HCT116 (cell line): ENCODE measurements at regions not wholly inside any gene's neighbourhood (a gene's known extent, or its start where the extent isn't known, plus 50 kb on each side); places are given as distances from the start of the nearest gene placed in this dataset.
"Not testable (repeated sequence)": the region's sequence is repeated elsewhere in the genome, so short reads cannot be mapped to it uniquely, and the experiment has no call there.

ENCODE experiments used
- ATAC-seq: fragments of 200-7000 bp; cut with Tn5 transposase; 2 replicates; pipeline ENCODE4 v1.9.1; 2020; ENCODE audit warnings: mild to moderate bottlenecking, moderate library complexity
- BruUV-seq: library from RNA; stranded (reverse); fragments of 400-500 nt; replicated peaks from 2 replicates; lab custom pipeline; 2021; lab: Mats Ljungman, UMichigan
- CTCF ChIA-PET: fragments of 300-600 bp; sonication (Branson Sonifier 250); formaldehyde crosslinking; loops from one replicate; lab custom pipeline; 2021; ENCODE audit warnings: antibody characterized with exemption; lab: Charles Lee
- POLR2A ChIA-PET: fragments of 300-600, 350-600 bp; sonication (Branson Sonifier 250); formaldehyde crosslinking; loops from one replicate; lab custom pipeline; 2021; ENCODE audit warnings: antibody characterized with exemption; lab: Charles Lee
- RAD21 ChIA-PET, 2 experiments: fragments of 300-600 bp; sonication (Branson Sonifier 250); formaldehyde crosslinking; loops; one replicate each; lab custom pipeline; 2023; ENCODE audit warnings: low total read pairs in 2 of 2; ENCODE audit not compliant: uncharacterized antibody in 2 of 2, unreplicated experiment in 2 of 2, low non-redundant PET in 1 of 2; lab: Charles Lee
- DNase-seq: peaks from one replicate; pipeline ENCODE4 v3.0.0-alpha.2; 2010; ENCODE audit warnings: low read depth, low spot score
- H2AFZ ChIP-seq: fragments of 200-600 bp; shearing (Covaris generic), sonication (generic); 2 replicates; pipeline ENCODE4 v1.6.1; 2017; ENCODE audit warnings: low read depth, mixed run types, mixed read lengths, antibody characterized with exemption, low read length; ENCODE audit not compliant: poor library complexity, severe bottlenecking
- H3K27ac ChIP-seq: 2 replicates; pipeline ENCODE4 v1.5.1; 2012; ENCODE audit warnings: low read depth, low read length
- H3K27me3 ChIP-seq: fragments of 200-600 bp; sonication (generic); 2 replicates; pipeline ENCODE4 v1.6.1; 2016; ENCODE audit warnings: mixed run types, low read length, mixed read lengths; ENCODE audit not compliant: insufficient read depth
- H3K36me3 ChIP-seq, 2 experiments: fragments of 200-500 bp in 1 of 2; fragments of 200-600 bp in 1 of 2; sonication (Bioruptor generic) in 1 of 2; sonication (generic) in 1 of 2; 2 replicates each; pipeline versions ENCODE4 v1.5.1 to v1.6.1; 2014 to 2016; ENCODE audit warnings: low read length in 2 of 2, inconsistent platforms in 1 of 2, mixed read lengths in 1 of 2, mixed run types in 1 of 2; ENCODE audit not compliant: insufficient read depth in 2 of 2, control insufficient read depth in 1 of 2
- H3K4me1 ChIP-seq, 2 experiments: fragments of 200-600 bp in 1 of 2; sonication (generic) in 1 of 2; 2 replicates each; pipeline versions ENCODE4 v1.5.1 to v1.6.1; 2012 to 2017; ENCODE audit warnings: low read length in 2 of 2, inconsistent platforms in 1 of 2, mild to moderate bottlenecking in 1 of 2, mixed read lengths in 1 of 2, mixed run types in 1 of 2, moderate library complexity in 1 of 2; ENCODE audit not compliant: insufficient read depth in 2 of 2, control insufficient read depth in 1 of 2
- H3K4me2 ChIP-seq: fragments of 200-600 bp; sonication (generic); 2 replicates; pipeline ENCODE4 v1.6.1; 2017; ENCODE audit warnings: mixed run types, low read length, mixed read lengths
- H3K4me3 ChIP-seq, 2 experiments: fragments of 200-600 bp in 1 of 2; sonication (generic) in 1 of 2; replicated peaks in 1 of 2; 2 replicates each; pipeline ENCODE4 v1.5.1; 2011 to 2016; ENCODE audit warnings: low read length in 2 of 2, control low read depth in 1 of 2, low read depth in 1 of 2, mild to moderate bottlenecking in 1 of 2, mixed read lengths in 1 of 2, mixed run types in 1 of 2
- H3K79me2 ChIP-seq: fragments of 200-600 bp; sonication (generic); 2 replicates; pipeline ENCODE4 v1.6.1; 2017; ENCODE audit warnings: mild to moderate bottlenecking, mixed run types, low read length, moderate library complexity, mixed read lengths; ENCODE audit not compliant: insufficient read depth
- H3K9ac ChIP-seq: fragments of 200-600 bp; sonication (generic); 2 replicates; pipeline ENCODE4 v1.6.1; 2016; ENCODE audit warnings: low read length, mixed read lengths
- H3K9me2 ChIP-seq: fragments of 200-600 bp; sonication (generic), shearing (Covaris generic); 2 replicates; pipeline ENCODE4 v1.6.1; 2017; ENCODE audit warnings: mixed run types, mild to moderate bottlenecking, moderate library complexity; ENCODE audit not compliant: insufficient read depth
- H3K9me3 ChIP-seq, 2 experiments: fragments of 200-500 bp in 1 of 2; fragments of 200-600 bp in 1 of 2; sonication (Bioruptor generic) in 1 of 2; sonication (generic) in 1 of 2; 2 replicates each; pipeline ENCODE4 v1.6.1; 2014 to 2017; ENCODE audit warnings: low read length in 2 of 2, mixed read lengths in 2 of 2, inconsistent platforms in 1 of 2, low read depth in 1 of 2, mild to moderate bottlenecking in 1 of 2, mixed run types in 1 of 2, moderate library complexity in 1 of 2; ENCODE audit not compliant: control insufficient read depth in 1 of 2, insufficient read depth in 1 of 2
- H4K20me1 ChIP-seq: fragments of 200-600 bp; sonication (generic), shearing (Covaris generic); 2 replicates; pipeline ENCODE4 v1.6.1; 2017; ENCODE audit warnings: mixed run types, mild to moderate bottlenecking, moderate library complexity; ENCODE audit not compliant: insufficient read depth
- CTCF ChIP-seq, 3 experiments: fragments of 200-600 bp in 1 of 3; sonication (generic) in 1 of 3; IDR thresholded peaks in 2 of 3; conservative IDR thresholded peaks in 1 of 3; 2 replicates each; pipeline ENCODE4 v1.5.1; 2012 to 2017; ENCODE audit warnings: low read depth in 2 of 3, low read length in 2 of 3, antibody characterized with exemption in 1 of 3, borderline replicate concordance in 1 of 3, control low read depth in 1 of 3, mild to moderate bottlenecking in 1 of 3, mixed read lengths in 1 of 3, mixed run types in 1 of 3, moderate library complexity in 1 of 3; ENCODE audit not compliant: insufficient read depth in 1 of 3
- EGR1 ChIP-seq: IDR thresholded peaks from 2 replicates; pipeline ENCODE4 v1.6.1; 2012; ENCODE audit warnings: low read depth
- ELF1 ChIP-seq: IDR thresholded peaks from 2 replicates; pipeline ENCODE4 v1.6.1; 2012; ENCODE audit warnings: low read depth, borderline replicate concordance
- FOSL1 ChIP-seq: IDR thresholded peaks from 2 replicates; pipeline ENCODE4 v1.6.1; 2012; ENCODE audit warnings: low read depth
- JUND ChIP-seq: IDR thresholded peaks from 2 replicates; pipeline ENCODE4 v1.6.1; 2012
- POLR2A ChIP-seq: IDR thresholded peaks from 2 replicates; pipeline ENCODE4 v1.7.0; 2011; ENCODE audit warnings: borderline replicate concordance; ENCODE audit not compliant: insufficient read depth, insufficient read length; ENCODE audit errors: extremely low read depth
- RAD21 ChIP-seq: IDR thresholded peaks from 2 replicates; pipeline ENCODE4 v1.6.1; 2012; ENCODE audit warnings: low read depth, mild to moderate bottlenecking
- SIN3A ChIP-seq: IDR thresholded peaks from 2 replicates; pipeline ENCODE4 v1.6.1; 2012; ENCODE audit warnings: low read depth
- SP1 ChIP-seq: IDR thresholded peaks from 2 replicates; pipeline ENCODE4 v1.6.1; 2012; ENCODE audit warnings: low read depth
- SRF ChIP-seq: IDR thresholded peaks from 2 replicates; pipeline ENCODE4 v1.6.1; 2012; ENCODE audit warnings: low read depth
- TCF7L2 ChIP-seq: IDR thresholded peaks from 2 replicates; pipeline ENCODE4 v1.7.0; 2011; ENCODE audit warnings: borderline replicate concordance, inconsistent platforms; ENCODE audit not compliant: insufficient read depth, insufficient read length; ENCODE audit errors: extremely low read depth
- ZBTB33 ChIP-seq: IDR thresholded peaks from 2 replicates; pipeline ENCODE4 v1.6.1; 2011; ENCODE audit warnings: mild to moderate bottlenecking, low read length, moderate library complexity; ENCODE audit not compliant: insufficient replicate concordance; ENCODE audit errors: extremely low read depth
- ZFX ChIP-seq: fragments of 450-650 bp; IDR thresholded peaks from 2 replicates; pipeline ENCODE4 v1.6.1; 2017
- ZNF274 ChIP-seq: fragments of 200-500 bp; sonication (Bioruptor generic); IDR thresholded peaks from 2 replicates; pipeline ENCODE4 v1.6.1; 2014; ENCODE audit warnings: mild to moderate bottlenecking, low read depth, low read length, inconsistent platforms
- intact Hi-C: fragments of 100-400 bp; cut with micrococcal nuclease; formaldehyde crosslinking; loops from 2 replicates; pipeline ENCODE4 v1.10.0; 2022
- TF ChIP-seq, protein P1 (sequence below): IDR thresholded peaks from 2 replicates; pipeline ENCODE4 v1.6.1; 2012
- TF ChIP-seq, protein P2 (sequence below): IDR thresholded peaks from 2 replicates; pipeline ENCODE4 v1.6.1; 2012; ENCODE audit warnings: low read depth

DNA sequence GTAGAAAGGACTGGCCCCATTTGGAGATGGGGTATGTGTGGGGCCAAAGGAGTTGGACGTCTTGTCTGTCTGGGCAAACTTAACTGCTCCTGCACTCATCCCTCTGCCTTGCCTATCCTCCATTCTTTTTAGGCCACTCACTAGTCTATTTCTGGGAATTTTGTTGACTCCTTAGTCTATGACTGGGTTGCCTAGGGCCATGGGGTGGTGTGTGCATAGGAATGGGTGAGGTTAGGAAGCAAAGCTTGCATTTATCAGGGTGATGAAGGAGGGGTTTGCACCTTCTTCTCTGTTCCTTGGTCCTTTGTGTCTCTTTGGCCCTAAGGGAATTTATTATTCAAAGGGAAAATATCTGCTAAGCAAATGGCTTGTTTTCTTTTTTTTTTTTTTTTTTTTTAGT is 80.9 kb upstream of the OR9Q1 start:
- H3K4me3 ChIP-seq: no peak overlapping the region
- ChIA-PET CTCF (no interaction called here), RAD21 (no interaction called here), POLR2A (no interaction called here)
- H4K20me1 ChIP-seq: no peaks in the 10 kb centered on the region
- ATAC-seq (no peak), DNase-seq (no peak)
- H3K4me1 ChIP-seq: no peaks in the 10 kb centered on the region
- no peak overlapping the region for H3K9ac ChIP-seq
- H3K27me3 ChIP-seq: peaks cover 6% of the 10 kb centered on the region; the same call in 1 of the 2 replicates
- H3K27ac ChIP-seq: no peak overlapping the region
- no peaks in the 10 kb centered on the region for H3K9me3 ChIP-seq
- no peak overlapping the region for H3K4me2 ChIP-seq
- no peaks in the 10 kb centered on the region for H3K36me3 ChIP-seq
- H3K79me2 ChIP-seq: no peaks in the 10 kb centered on the region
- intact Hi-C loops: no loop called here
- H3K9me2 ChIP-seq: no peaks in the 10 kb centered on the region
- no TSS peak for BruUV-seq
- H2AFZ ChIP-seq: no peak overlapping the region
- TF ChIP-seq FOSL1 (no peak), SP1 (no peak), CTCF (IDR thresholded peaks at IDR 0.05 in 2 of 3, conservative IDR thresholded peaks at IDR 0.05 in 1 of 3; ENCODE audit: borderline replicate concordance in 1 of 3, insufficient read depth in 1 of 3, low read depth in 2 of 3, low read length in 2 of 3) (no peak), TCF7L2 (no peak), EGR1 (no peak), RAD21 (no peak), ZBTB33 (no peak), POLR2A (no peak), ZNF274 (no peak), JUND (no peak), ZFX (no peak), SRF (no peak), ELF1 (no peak), SIN3A (no peak)
- TF ChIP-seq, protein P1, sequence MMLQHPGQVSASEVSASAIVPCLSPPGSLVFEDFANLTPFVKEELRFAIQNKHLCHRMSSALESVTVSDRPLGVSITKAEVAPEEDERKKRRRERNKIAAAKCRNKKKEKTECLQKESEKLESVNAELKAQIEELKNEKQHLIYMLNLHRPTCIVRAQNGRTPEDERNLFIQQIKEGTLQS: no peak
- TF ChIP-seq, protein P2, sequence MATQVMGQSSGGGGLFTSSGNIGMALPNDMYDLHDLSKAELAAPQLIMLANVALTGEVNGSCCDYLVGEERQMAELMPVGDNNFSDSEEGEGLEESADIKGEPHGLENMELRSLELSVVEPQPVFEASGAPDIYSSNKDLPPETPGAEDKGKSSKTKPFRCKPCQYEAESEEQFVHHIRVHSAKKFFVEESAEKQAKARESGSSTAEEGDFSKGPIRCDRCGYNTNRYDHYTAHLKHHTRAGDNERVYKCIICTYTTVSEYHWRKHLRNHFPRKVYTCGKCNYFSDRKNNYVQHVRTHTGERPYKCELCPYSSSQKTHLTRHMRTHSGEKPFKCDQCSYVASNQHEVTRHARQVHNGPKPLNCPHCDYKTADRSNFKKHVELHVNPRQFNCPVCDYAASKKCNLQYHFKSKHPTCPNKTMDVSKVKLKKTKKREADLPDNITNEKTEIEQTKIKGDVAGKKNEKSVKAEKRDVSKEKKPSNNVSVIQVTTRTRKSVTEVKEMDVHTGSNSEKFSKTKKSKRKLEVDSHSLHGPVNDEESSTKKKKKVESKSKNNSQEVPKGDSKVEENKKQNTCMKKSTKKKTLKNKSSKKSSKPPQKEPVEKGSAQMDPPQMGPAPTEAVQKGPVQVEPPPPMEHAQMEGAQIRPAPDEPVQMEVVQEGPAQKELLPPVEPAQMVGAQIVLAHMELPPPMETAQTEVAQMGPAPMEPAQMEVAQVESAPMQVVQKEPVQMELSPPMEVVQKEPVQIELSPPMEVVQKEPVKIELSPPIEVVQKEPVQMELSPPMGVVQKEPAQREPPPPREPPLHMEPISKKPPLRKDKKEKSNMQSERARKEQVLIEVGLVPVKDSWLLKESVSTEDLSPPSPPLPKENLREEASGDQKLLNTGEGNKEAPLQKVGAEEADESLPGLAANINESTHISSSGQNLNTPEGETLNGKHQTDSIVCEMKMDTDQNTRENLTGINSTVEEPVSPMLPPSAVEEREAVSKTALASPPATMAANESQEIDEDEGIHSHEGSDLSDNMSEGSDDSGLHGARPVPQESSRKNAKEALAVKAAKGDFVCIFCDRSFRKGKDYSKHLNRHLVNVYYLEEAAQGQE: no peak
- TF ChIP-seq, all 23 proteins: peak for 0

DNA sequence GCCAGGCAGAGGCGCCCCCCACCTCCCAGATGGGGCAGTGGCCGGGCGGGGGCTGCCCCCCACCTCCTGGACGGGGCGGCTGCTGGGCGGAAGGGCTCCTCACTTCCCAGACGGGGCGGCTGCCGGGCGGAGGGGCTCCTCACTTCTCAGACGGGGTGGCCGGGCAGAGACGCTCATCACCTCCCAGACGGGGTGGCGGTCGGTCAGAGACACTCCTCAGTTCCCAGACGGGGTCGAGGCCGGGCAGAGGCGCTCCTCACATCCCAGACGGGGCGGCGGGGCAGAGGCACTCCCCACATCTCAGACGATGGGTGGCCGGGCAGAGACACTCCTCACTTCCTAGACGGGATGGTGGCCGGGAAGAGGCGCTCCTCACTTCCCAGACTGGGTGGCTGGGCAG is 79.9 kb upstream of the OR9Q1 start:
- CTCF ChIA-PET, H4K20me1 ChIP-seq, BruUV-seq, H3K27me3 ChIP-seq, ATAC-seq, H3K4me3 ChIP-seq, H3K9me2 ChIP-seq, POLR2A ChIA-PET, H3K36me3 ChIP-seq, DNase-seq, H3K9me3 ChIP-seq, RAD21 ChIA-PET, H3K4me1 ChIP-seq, intact Hi-C loops, H3K27ac ChIP-seq, H3K9ac ChIP-seq, H3K4me2 ChIP-seq, H3K79me2 ChIP-seq, H2AFZ ChIP-seq: not testable (repeated sequence)
